HFFc6 (cell line): ENCODE measurements at regions not wholly inside any gene's neighbourhood (a gene's known extent, or its start where the extent isn't known, plus 50 kb on each side); places are given as distances from the start of the nearest gene placed in this dataset.

Source experiments
- DNase-seq: peaks from one replicate; pipeline ENCODE4 v3.0.0-alpha.2; 2018
- H3K27ac Mint-ChIP-seq: 2 replicates; pipeline ENCODE4 v1.8.0; 2020; ENCODE audit warnings: mild to moderate bottlenecking, mixed read lengths
- H3K27me3 Mint-ChIP-seq: 2 replicates; pipeline ENCODE4 v1.8.0; 2021; ENCODE audit warnings: mild to moderate bottlenecking, moderate library complexity, mixed read lengths; ENCODE audit not compliant: insufficient read depth
- H3K36me3 Mint-ChIP-seq: 2 replicates; pipeline ENCODE4 v1.8.0; 2021; ENCODE audit warnings: low read depth, mixed read lengths
- H3K4me1 Mint-ChIP-seq: 2 replicates; pipeline ENCODE4 v1.8.0; 2020; ENCODE audit warnings: low read depth, mixed read lengths
- H3K4me3 Mint-ChIP-seq: 2 replicates; pipeline ENCODE4 v1.8.0; 2020; ENCODE audit warnings: mild to moderate bottlenecking, moderate library complexity, mixed read lengths
- H3K9me3 Mint-ChIP-seq: 2 replicates; pipeline ENCODE4 v1.8.0; 2020; ENCODE audit warnings: mild to moderate bottlenecking, mixed read lengths
- TF ChIP-seq, protein P1 (sequence below): fragments of 200-600 bp; sonication (generic); IDR thresholded peaks from 2 replicates; pipeline ENCODE4 v1.5.0; 2021; ENCODE audit warnings: antibody characterized with exemption, mild to moderate bottlenecking

DNA sequence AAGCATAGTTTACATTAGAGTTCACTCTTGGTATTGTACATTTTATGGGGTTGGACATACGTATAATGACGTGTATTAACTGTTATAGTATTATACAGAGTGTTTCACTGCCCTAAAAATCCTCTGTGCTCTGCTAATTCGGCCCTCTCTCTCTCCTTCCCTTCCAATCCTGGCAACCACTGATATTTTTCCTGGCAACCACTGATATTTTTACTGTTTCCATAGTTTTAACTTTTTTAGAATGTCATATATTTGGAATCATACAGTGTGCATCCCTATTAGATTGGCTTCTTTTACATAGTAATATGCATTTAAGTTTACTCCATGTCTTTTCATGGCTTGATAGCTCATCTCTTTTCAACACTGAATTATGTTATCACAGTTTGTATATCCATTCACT, 526.7 kb downstream of the RIT2 start:
- no peak overlapping the region for H3K27ac Mint-ChIP-seq
- DNase-seq: no peak
- no peak overlapping the region for H3K4me3 Mint-ChIP-seq
- no peaks in the 10 kb centered on the region for H3K36me3 Mint-ChIP-seq
- no peaks in the 10 kb centered on the region for H3K4me1 Mint-ChIP-seq
- peaks cover 29% of the 10 kb centered on the region for H3K9me3 Mint-ChIP-seq
- no peaks in the 10 kb centered on the region for H3K27me3 Mint-ChIP-seq
- TF ChIP-seq, protein P1, sequence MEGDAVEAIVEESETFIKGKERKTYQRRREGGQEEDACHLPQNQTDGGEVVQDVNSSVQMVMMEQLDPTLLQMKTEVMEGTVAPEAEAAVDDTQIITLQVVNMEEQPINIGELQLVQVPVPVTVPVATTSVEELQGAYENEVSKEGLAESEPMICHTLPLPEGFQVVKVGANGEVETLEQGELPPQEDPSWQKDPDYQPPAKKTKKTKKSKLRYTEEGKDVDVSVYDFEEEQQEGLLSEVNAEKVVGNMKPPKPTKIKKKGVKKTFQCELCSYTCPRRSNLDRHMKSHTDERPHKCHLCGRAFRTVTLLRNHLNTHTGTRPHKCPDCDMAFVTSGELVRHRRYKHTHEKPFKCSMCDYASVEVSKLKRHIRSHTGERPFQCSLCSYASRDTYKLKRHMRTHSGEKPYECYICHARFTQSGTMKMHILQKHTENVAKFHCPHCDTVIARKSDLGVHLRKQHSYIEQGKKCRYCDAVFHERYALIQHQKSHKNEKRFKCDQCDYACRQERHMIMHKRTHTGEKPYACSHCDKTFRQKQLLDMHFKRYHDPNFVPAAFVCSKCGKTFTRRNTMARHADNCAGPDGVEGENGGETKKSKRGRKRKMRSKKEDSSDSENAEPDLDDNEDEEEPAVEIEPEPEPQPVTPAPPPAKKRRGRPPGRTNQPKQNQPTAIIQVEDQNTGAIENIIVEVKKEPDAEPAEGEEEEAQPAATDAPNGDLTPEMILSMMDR: no peak

DNA sequence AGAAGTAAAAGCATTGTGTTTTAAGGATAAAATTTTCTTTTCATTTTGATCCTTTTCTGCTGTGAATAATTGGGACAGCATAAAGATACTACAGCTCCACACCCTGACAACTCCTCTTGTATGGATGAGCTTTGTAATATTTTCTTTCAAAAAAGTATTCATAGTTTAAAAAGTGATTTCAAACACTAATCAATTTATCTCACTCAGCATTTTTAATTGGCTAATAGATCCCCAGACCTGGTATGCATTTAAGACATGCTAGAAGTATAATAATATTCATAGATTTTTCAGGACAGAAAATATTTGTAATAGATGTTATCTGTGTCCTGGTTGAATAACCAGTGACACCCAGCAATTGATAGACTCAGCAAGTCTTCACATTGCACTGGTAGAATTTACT, 510.7 kb downstream of the RIT2 start:
- H3K4me3 Mint-ChIP-seq: no peak overlapping the region
- 0 out of 2 replicates have a peak, but pooled peaks cover 5% of the 10 kb centered on the region for H3K36me3 Mint-ChIP-seq
- H3K4me1 Mint-ChIP-seq: no peaks in the 10 kb centered on the region
- H3K9me3 Mint-ChIP-seq: peaks cover 30% of the 10 kb centered on the region
- H3K27ac Mint-ChIP-seq: no peak overlapping the region
- DNase-seq: no peak
- TF ChIP-seq, protein P1: no peak
- H3K27me3 Mint-ChIP-seq: no peaks in the 10 kb centered on the region

DNA sequence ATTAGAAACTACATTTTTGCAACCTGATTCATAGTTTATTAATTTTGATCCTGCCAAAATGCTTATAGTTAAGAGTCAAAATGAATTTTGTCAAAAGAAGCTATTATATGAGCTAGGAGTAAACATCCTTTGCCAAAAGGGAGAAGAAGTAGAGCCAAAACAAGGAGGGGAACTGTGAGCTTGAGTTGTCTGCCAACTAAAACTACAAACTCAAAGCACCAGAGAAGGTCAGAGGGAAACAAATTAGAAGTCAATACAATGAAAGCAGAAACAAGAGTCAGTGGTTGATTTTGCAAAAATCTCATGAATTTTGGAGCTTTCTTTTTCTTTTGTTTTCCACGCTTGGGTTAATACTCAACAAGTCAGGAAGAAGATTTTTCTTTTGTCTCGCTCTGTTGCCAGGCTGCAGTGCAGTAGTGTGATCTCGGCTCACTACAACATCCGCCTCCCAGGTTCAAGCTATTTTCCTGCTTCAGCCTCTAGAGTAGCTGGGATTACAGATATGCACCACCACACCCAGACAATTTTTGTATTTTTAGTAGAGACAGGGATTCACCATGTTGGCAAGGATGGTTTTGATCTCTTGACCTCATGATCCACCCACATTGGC, 508.5 kb downstream of the RIT2 start:
- Mint-ChIP-seq H3K4me1 (no peaks in the 10 kb centered on the region), H3K27ac (no peak overlapping the region), H3K9me3 (peaks cover 38% of the 10 kb centered on the region), H3K4me3 (no peak overlapping the region), H3K36me3 (0 out of 2 replicates have a peak, but pooled peaks cover 5% of the 10 kb centered on the region), H3K27me3 (no peaks in the 10 kb centered on the region)
- TF ChIP-seq, protein P1: no peak
- DNase-seq: no peak

DNA sequence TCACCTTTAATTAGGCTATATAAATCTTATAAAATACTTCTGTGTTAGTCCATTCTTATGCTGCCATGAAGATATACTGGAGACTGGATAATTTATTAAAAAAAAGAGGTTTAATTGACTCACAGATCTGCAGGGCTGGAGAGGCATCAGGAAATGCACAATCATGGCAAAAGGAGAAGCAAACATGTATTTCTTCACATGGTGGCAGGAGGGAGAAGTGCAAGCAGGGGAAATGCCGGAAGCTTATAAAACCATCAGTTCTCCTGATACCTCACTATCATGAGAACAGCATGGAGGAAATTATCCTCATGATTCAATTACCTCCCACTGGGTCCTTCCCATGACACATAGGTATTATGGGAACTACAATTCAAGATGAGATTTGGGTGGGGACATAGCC, 504.4 kb downstream of the RIT2 start:
- Mint-ChIP-seq H3K27me3 (no peaks in the 10 kb centered on the region), H3K4me1 (no peaks in the 10 kb centered on the region), H3K9me3 (peaks cover 27% of the 10 kb centered on the region), H3K27ac (no peak overlapping the region), H3K36me3 (no peaks in the 10 kb centered on the region), H3K4me3 (no peak overlapping the region)
- TF ChIP-seq, protein P1: no peak
- no peak for DNase-seq

DNA sequence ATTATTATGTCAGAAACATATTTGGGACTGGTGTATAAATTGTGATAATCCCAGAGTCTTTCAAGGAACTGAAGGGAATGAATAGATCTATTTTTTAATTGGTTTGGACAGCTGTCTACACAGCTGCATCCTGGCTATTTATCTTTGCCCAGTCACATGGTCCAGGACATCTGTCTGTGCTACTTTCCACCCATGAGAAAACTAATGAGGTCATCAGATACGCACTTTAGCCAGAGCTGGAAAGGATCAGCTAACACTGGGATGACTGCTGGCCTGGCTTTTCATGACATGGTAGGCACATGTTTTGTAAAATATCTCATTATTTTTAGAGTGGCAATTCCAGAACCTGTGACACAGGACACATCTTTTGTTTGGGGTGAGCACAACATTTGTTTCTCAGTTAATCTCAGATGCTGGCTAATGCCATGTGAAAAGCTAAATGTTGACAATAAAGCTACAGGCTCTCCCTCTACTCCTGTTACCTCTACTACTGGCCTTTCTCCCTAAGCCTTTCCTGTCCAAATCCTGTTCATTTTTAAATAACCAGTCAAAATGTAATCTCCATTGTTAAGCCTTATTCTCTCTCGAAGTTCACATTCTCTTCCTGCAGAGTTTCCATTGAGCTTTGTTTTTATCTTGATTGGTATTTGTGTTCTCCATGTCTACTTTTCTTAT, 500.7 kb downstream of the RIT2 start:
- TF ChIP-seq, protein P1: no peak
- Mint-ChIP-seq H3K36me3 (no peaks in the 10 kb centered on the region), H3K27me3 (no peaks in the 10 kb centered on the region), H3K4me3 (no peak overlapping the region), H3K4me1 (no peaks in the 10 kb centered on the region), H3K9me3 (peaks cover 41% of the 10 kb centered on the region), H3K27ac (no peak overlapping the region)
- no peak for DNase-seq
